DOHH2 (cell line): ENCODE measurements at regions not wholly inside any gene's neighbourhood (a gene's known extent, or its start where the extent isn't known, plus 50 kb on each side); places are given as distances from the start of the nearest gene placed in this dataset.

Source experiments
- H3F3A ChIP-seq: fragments of 200-600 bp; sonication (generic), shearing (Covaris generic); 2 replicates; pipeline ENCODE4 v1.6.0; 2016; ENCODE audit warnings: antibody characterized with exemption, mild to moderate bottlenecking; ENCODE audit not compliant: control insufficient read depth, insufficient read depth
- H3K27ac ChIP-seq: fragments of 200-600 bp; sonication (generic); 2 replicates; pipeline ENCODE4 v1.5.1; 2014; ENCODE audit warnings: low read depth, mild to moderate bottlenecking, low read length, moderate library complexity
- H3K27me3 ChIP-seq: fragments of 200-600 bp; sonication (generic); 2 replicates; pipeline ENCODE4 v1.6.1; 2014; ENCODE audit warnings: mild to moderate bottlenecking, low read length, mixed read lengths; ENCODE audit not compliant: control insufficient read depth
- H3K36me3 ChIP-seq: fragments of 200-600 bp; sonication (generic); 2 replicates; pipeline ENCODE4 v1.6.1; 2014; ENCODE audit warnings: mild to moderate bottlenecking, low read length, moderate library complexity, mixed read lengths; ENCODE audit not compliant: control insufficient read depth
- H3K4me1 ChIP-seq: fragments of 200-600 bp; sonication (generic); 2 replicates; pipeline ENCODE4 v1.6.1; 2014; ENCODE audit warnings: mild to moderate bottlenecking, low read length, mixed read lengths; ENCODE audit not compliant: control insufficient read depth
- H3K4me2 ChIP-seq: fragments of 200-600 bp; sonication (generic); 2 replicates; pipeline ENCODE4 v1.6.0; 2014; ENCODE audit warnings: mild to moderate bottlenecking, low read length, moderate library complexity
- H3K4me3 ChIP-seq: fragments of 200-600 bp; sonication (generic); 2 replicates; pipeline ENCODE4 v1.5.1; 2014; ENCODE audit warnings: mild to moderate bottlenecking, low read length, mixed read lengths
- H3K79me2 ChIP-seq: fragments of 200-600 bp; sonication (generic); 2 replicates; pipeline ENCODE4 v1.6.1; 2014; ENCODE audit warnings: mild to moderate bottlenecking, low read length, mixed read lengths; ENCODE audit not compliant: control insufficient read depth
- H3K9me2 ChIP-seq: fragments of 200-600 bp; sonication (generic); replicated peaks from 2 replicates; pipeline ENCODE4 v1.6.1; 2014; ENCODE audit warnings: mild to moderate bottlenecking, low read length, mixed read lengths; ENCODE audit not compliant: control insufficient read depth
- H3K9me3 ChIP-seq: fragments of 200-600 bp; sonication (generic); 2 replicates; pipeline ENCODE4 v1.6.1; 2014; ENCODE audit warnings: antibody characterized with exemption, low read length, mixed read lengths; ENCODE audit not compliant: control insufficient read depth, insufficient read depth
- H4K20me1 ChIP-seq: fragments of 200-600 bp; sonication (generic); 2 replicates; pipeline ENCODE4 v1.6.0; 2014; ENCODE audit warnings: low read depth, mild to moderate bottlenecking, antibody characterized with exemption, low read length, moderate library complexity; ENCODE audit not compliant: control insufficient read depth, insufficient read depth
- EZH2phosphoT487 ChIP-seq: fragments of 200-600 bp; sonication (generic); IDR thresholded peaks from 2 replicates; pipeline ENCODE4 v1.6.1; 2017; ENCODE audit warnings: borderline replicate concordance, mild to moderate bottlenecking, antibody characterized with exemption, low read length, moderate library complexity, mixed read lengths
- TF ChIP-seq, protein P1 (sequence below): fragments of 200-600 bp; sonication (generic); IDR thresholded peaks from one replicate; pipeline ENCODE4 v1.5.1; 2014; ENCODE audit warnings: antibody characterized with exemption, mild to moderate bottlenecking, low read depth, low read length; ENCODE audit not compliant: poor library complexity, severe bottlenecking

GRCh38 chr7:10798044-10798443 lies 175.6 kb upstream of the PHF14 start:
- TF ChIP-seq EZH2phosphoT487: no peak
- TF ChIP-seq, protein P1, sequence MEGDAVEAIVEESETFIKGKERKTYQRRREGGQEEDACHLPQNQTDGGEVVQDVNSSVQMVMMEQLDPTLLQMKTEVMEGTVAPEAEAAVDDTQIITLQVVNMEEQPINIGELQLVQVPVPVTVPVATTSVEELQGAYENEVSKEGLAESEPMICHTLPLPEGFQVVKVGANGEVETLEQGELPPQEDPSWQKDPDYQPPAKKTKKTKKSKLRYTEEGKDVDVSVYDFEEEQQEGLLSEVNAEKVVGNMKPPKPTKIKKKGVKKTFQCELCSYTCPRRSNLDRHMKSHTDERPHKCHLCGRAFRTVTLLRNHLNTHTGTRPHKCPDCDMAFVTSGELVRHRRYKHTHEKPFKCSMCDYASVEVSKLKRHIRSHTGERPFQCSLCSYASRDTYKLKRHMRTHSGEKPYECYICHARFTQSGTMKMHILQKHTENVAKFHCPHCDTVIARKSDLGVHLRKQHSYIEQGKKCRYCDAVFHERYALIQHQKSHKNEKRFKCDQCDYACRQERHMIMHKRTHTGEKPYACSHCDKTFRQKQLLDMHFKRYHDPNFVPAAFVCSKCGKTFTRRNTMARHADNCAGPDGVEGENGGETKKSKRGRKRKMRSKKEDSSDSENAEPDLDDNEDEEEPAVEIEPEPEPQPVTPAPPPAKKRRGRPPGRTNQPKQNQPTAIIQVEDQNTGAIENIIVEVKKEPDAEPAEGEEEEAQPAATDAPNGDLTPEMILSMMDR: no peak
- H3K36me3 ChIP-seq: no peaks in the 10 kb centered on the region
- H3K27me3 ChIP-seq: no peaks in the 10 kb centered on the region
- H3K4me1 ChIP-seq: no peaks in the 10 kb centered on the region
- no peaks in the 10 kb centered on the region for H4K20me1 ChIP-seq
- no peaks in the 10 kb centered on the region for H3F3A ChIP-seq
- H3K27ac ChIP-seq: no peak overlapping the region
- no peaks in the 10 kb centered on the region for H3K9me3 ChIP-seq
- no peak overlapping the region for H3K4me3 ChIP-seq
- H3K79me2 ChIP-seq: no peaks in the 10 kb centered on the region
- no peak overlapping the region for H3K4me2 ChIP-seq
- H3K9me2 ChIP-seq: no peaks in the 10 kb centered on the region

DNA sequence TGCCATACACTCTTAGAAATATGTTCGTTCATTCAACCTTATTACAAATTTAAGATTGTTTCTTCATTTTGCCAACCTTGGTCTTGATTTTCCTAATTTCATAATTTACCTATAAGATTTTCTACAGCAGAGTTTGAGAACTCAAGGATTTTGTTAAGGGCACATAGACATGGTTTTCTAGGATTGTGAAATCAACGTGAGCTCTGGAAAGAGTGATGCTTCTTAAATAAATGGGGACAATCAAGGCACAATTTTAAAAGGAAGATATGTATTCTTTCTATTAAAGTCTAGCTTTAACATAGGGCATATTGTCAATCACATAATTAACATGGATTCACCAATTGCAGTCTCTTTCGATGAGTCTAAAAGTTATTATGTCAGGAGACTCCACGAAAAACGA lies 174.2 kb upstream of the PHF14 start:
- no peaks in the 10 kb centered on the region for H3K36me3 ChIP-seq
- no peaks in the 10 kb centered on the region for H4K20me1 ChIP-seq
- H3F3A ChIP-seq: no peaks in the 10 kb centered on the region
- no peak overlapping the region for H3K4me3 ChIP-seq
- TF ChIP-seq EZH2phosphoT487: no peak
- TF ChIP-seq, protein P1: no peak
- H3K79me2 ChIP-seq: no peaks in the 10 kb centered on the region
- no peaks in the 10 kb centered on the region for H3K9me3 ChIP-seq
- H3K27ac ChIP-seq: no peak overlapping the region
- H3K4me1 ChIP-seq: no peaks in the 10 kb centered on the region
- H3K9me2 ChIP-seq: no peaks in the 10 kb centered on the region
- no peak overlapping the region for H3K4me2 ChIP-seq
- H3K27me3 ChIP-seq: no peaks in the 10 kb centered on the region

DNA sequence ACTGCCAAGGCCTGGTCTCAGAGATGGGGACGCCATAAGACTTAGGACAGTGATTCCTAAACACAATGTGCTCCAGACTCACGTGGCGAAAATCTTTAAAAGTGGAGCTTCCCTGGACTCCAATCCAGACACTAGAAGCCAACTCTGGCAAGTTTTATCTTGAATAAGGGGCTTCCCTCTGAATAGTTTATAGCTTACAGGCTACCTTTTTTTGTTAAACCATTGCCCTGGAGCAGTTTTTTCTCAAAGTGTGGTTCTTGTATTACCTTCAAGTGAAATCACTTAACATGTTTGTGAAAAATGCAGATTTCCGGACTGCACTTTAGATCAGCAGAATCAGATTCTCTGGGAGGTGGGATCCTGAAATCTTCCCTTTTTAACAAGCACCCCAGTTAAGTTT lies 171.7 kb upstream of the PHF14 start:
- Histone ChIP-seq H3K4me3 (no peak overlapping the region), H3F3A (no peaks in the 10 kb centered on the region), H3K4me1 (no peaks in the 10 kb centered on the region), H3K27me3 (no peaks in the 10 kb centered on the region), H3K4me2 (no peak overlapping the region), H3K9me2 (no peaks in the 10 kb centered on the region), H4K20me1 (no peaks in the 10 kb centered on the region), H3K9me3 (no peaks in the 10 kb centered on the region), H3K36me3 (no peaks in the 10 kb centered on the region), H3K79me2 (no peaks in the 10 kb centered on the region), H3K27ac (no peak overlapping the region)
- no peak for TF ChIP-seq EZH2phosphoT487
- TF ChIP-seq, protein P1: no peak

- H3K4me2 ChIP-seq: no peak overlapping the region
- H3K4me1 ChIP-seq: no peaks in the 10 kb centered on the region
- no peaks in the 10 kb centered on the region for H4K20me1 ChIP-seq
- H3F3A ChIP-seq: no peaks in the 10 kb centered on the region
- H3K27ac ChIP-seq: no peak overlapping the region
- H3K27me3 ChIP-seq: no peaks in the 10 kb centered on the region
- no peak overlapping the region for H3K4me3 ChIP-seq
- H3K9me2 ChIP-seq: no peaks in the 10 kb centered on the region
- no peaks in the 10 kb centered on the region for H3K36me3 ChIP-seq
- H3K79me2 ChIP-seq: no peaks in the 10 kb centered on the region
- no peak for TF ChIP-seq EZH2phosphoT487
- TF ChIP-seq, protein P1: no peak
- H3K9me3 ChIP-seq: no peaks in the 10 kb centered on the region
Observed at GRCh38 chr7:10802526-10802925, 171.1 kb upstream of the PHF14 start.
